NCI-H226 (cell line): ENCODE measurements at regions not wholly inside any gene's neighbourhood (a gene's known extent, or its start where the extent isn't known, plus 50 kb on each side); places are given as distances from the start of the nearest gene placed in this dataset.
"Not testable (repeated sequence)": the region's sequence is repeated elsewhere in the genome, so short reads cannot be mapped to it uniquely, and the experiment has no call there.

Source experiments
- DNase-seq: peaks from one replicate; pipeline ENCODE4 v3.0.0-alpha.2; 2015

- DNase-seq: no peak
These were observed 102.9 kb downstream of the LRRN1 start for GRCh38 chr3:3902161-3902560.

GRCh38 chr3:3906171-3906570 lies 106.9 kb downstream of the LRRN1 start:
- no peak for DNase-seq

GRCh38 chr3:3907023-3907422 lies 107.8 kb downstream of the LRRN1 start:
- no peak for DNase-seq

GRCh38 chr3:3918763-3919162 lies 119.5 kb downstream of the LRRN1 start:
- no peak for DNase-seq

- no peak for DNase-seq
These were observed 120.1 kb downstream of the LRRN1 start for GRCh38 chr3:3919316-3919715.

- DNase-seq: no peak
These were observed 124.4 kb downstream of the LRRN1 start for GRCh38 chr3:3923619-3924018.

GRCh38 chr3:3927198-3927597 lies 128.0 kb downstream of the LRRN1 start:
- DNase-seq: no peak

GRCh38 chr3:3927965-3928364 lies 128.7 kb downstream of the LRRN1 start:
- no peak for DNase-seq

- DNase-seq: not testable (repeated sequence)
These were observed 142.1 kb downstream of the LRRN1 start for GRCh38 chr3:3941380-3941779.

- DNase-seq: no peak
These were observed 151.8 kb downstream of the LRRN1 start for GRCh38 chr3:3951071-3951470.

- DNase-seq: no peak
These were observed 152.3 kb downstream of the LRRN1 start for GRCh38 chr3:3951501-3951900.

- not testable (repeated sequence) for DNase-seq
These were observed 163.6 kb downstream of the LRRN1 start for GRCh38 chr3:3962867-3963266.

GRCh38 chr3:3984053-3984452 lies 184.8 kb downstream of the LRRN1 start:
- DNase-seq: no peak

- no peak for DNase-seq
These were observed 192.4 kb downstream of the LRRN1 start for GRCh38 chr3:3991598-3991997.

GRCh38 chr3:3992312-3992874 lies 193.2 kb downstream of the LRRN1 start:
- DNase-seq: no peak

GRCh38 chr3:3998140-3998922 lies 199.1 kb downstream of the LRRN1 start:
- DNase-seq: peak; percentile 4

GRCh38 chr3:3999340-3999739 lies 200.1 kb downstream of the LRRN1 start:
- not testable (repeated sequence) for DNase-seq

GRCh38 chr3:4001976-4002375 lies 202.7 kb downstream of the LRRN1 start:
- no peak for DNase-seq

GRCh38 chr3:4006288-4006687 lies 207.1 kb downstream of the LRRN1 start:
- DNase-seq: no peak

- no peak for DNase-seq
These were observed 209.0 kb downstream of the LRRN1 start for GRCh38 chr3:4008205-4008604.

GRCh38 chr3:4011166-4011565 lies 211.9 kb downstream of the LRRN1 start:
- DNase-seq: no peak

- DNase-seq: no peak
These were observed 216.2 kb downstream of the LRRN1 start for GRCh38 chr3:4015426-4015825.

GRCh38 chr3:4019501-4019900 lies 220.3 kb downstream of the LRRN1 start:
- DNase-seq: no peak

GRCh38 chr3:4021162-4021561 lies 221.9 kb downstream of the LRRN1 start:
- no peak for DNase-seq

- no peak for DNase-seq
These were observed 229.9 kb downstream of the LRRN1 start for GRCh38 chr3:4029135-4029534.
